ENCODE measurements at regions not wholly inside any gene's neighbourhood (a gene's known extent, or its start where the extent isn't known, plus 50 kb on each side); places are given as distances from the start of the nearest gene placed in this dataset.

- no peak for DNase-seq (ENCODE audit: low spot score)
Measured at GRCh38 chr12:4015225-4016091, 142.3 kb upstream of the PARP11 start.

- no peak for DNase-seq (ENCODE audit: low spot score)
Measured at GRCh38 chr12:4014858-4015224, 141.6 kb upstream of the PARP11 start.

GRCh38 chr12:4014444-4014843 lies 141.2 kb upstream of the PARP11 start:
- DNase-seq (ENCODE audit: low spot score) = no peak

GRCh38 chr12:4012977-4013968 lies 140.1 kb upstream of the PARP11 start:
- DNase-seq (ENCODE audit: low spot score) = no peak

GRCh38 chr12:4012073-4012472 lies 138.9 kb upstream of the PARP11 start:
- no peak for DNase-seq (ENCODE audit: low spot score)

- no peak for DNase-seq (ENCODE audit: low spot score)
Measured at GRCh38 chr12:4011597-4011996, 138.4 kb upstream of the PARP11 start.

GRCh38 chr12:4009979-4010704 lies 136.9 kb upstream of the PARP11 start:
- DNase-seq (ENCODE audit: low spot score) = no peak

GRCh38 chr12:4006743-4007142 lies 133.5 kb upstream of the PARP11 start:
- no peak for DNase-seq (ENCODE audit: low spot score)

- DNase-seq (ENCODE audit: low spot score) = no peak
Measured at GRCh38 chr12:4005851-4006430, 132.7 kb upstream of the PARP11 start.

GRCh38 chr12:4003576-4003975 lies 130.4 kb upstream of the PARP11 start:
- DNase-seq (ENCODE audit: low spot score) = no peak

GRCh38 chr12:4002601-4003000 lies 129.4 kb upstream of the PARP11 start:
- DNase-seq (ENCODE audit: low spot score) = no peak

- DNase-seq (ENCODE audit: low spot score) = no peak
Measured at GRCh38 chr12:4001841-4002240, 128.6 kb upstream of the PARP11 start.

- DNase-seq (ENCODE audit: low spot score) = no peak
Measured at GRCh38 chr12:4001031-4001430, 127.8 kb upstream of the PARP11 start.

- DNase-seq (ENCODE audit: low spot score) = no peak
Measured at GRCh38 chr12:3999904-4000303, 126.7 kb upstream of the PARP11 start.

GRCh38 chr12:3998968-3999792 lies 126.0 kb upstream of the PARP11 start:
- DNase-seq (ENCODE audit: low spot score) = no peak

- DNase-seq (ENCODE audit: low spot score) = no peak
Measured at GRCh38 chr12:3998397-3998796, 125.2 kb upstream of the PARP11 start.

GRCh38 chr12:3996322-3996721 lies 123.1 kb upstream of the PARP11 start:
- DNase-seq (ENCODE audit: low spot score) = no peak

- DNase-seq (ENCODE audit: low spot score) = no peak
Measured at GRCh38 chr12:3995306-3995705, 122.1 kb upstream of the PARP11 start.

- DNase-seq (ENCODE audit: low spot score) = no peak
Measured at GRCh38 chr12:3994500-3994899, 121.3 kb upstream of the PARP11 start.

GRCh38 chr12:3992945-3993344 lies 119.7 kb upstream of the PARP11 start:
- DNase-seq (ENCODE audit: low spot score) = no peak

Data from GM03348 (cell line).